ENCODE measurements at regions not wholly inside any gene's neighbourhood (a gene's known extent, or its start where the extent isn't known, plus 50 kb on each side); places are given as distances from the start of the nearest gene placed in this dataset.

DNA sequence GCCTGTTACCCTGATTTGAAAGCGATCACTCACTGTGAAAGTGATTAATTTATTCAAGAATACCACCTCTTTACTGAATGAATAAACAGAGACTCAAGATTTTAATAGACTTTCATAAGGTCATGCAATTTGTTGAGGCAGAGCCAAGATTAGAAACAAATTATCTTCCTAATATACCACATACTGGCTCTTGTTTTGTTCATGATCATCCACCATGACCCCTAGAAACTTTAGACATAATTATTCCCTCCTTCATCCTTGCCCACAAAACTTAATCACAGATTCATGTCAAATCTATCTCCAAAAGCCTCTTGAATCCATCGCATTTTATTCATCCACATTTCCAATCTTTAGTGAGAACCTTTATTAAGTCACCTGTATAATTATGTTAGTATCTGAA lies 152.3 kb downstream of the ATXN7L3B start:
- TF ChIP-seq CTCF (CRISPR knock-in tag; IDR thresholded peaks at IDR 0.05) (no peak), IKZF4 (CRISPR knock-in tag; IDR thresholded peaks at IDR 0.05; ENCODE audit: borderline replicate concordance, low read depth, not compliant biosample characterization) (no peak), RAD51 (IDR thresholded peaks at IDR 0.05; ENCODE audit: borderline replicate concordance) (no peak)
- TF ChIP-seq, protein P1, sequence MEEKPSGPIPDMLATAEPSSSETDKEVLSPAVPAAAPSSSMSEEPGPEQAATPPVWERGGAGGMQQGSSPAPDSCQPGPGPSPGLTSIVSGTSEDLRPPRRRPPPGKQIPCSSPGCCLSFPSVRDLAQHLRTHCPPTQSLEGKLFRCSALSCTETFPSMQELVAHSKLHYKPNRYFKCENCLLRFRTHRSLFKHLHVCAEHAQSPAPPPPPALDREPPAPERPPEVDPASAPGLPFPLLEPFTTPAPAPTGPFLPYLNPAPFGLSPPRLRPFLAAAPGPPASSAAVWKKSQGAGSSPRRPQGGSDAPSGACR (CRISPR knock-in tag; IDR thresholded peaks at IDR 0.05), result no peak

Measured in HepG2 (cell line).